GM21526 (cell line): ENCODE measurements at regions not wholly inside any gene's neighbourhood (a gene's known extent, or its start where the extent isn't known, plus 50 kb on each side); places are given as distances from the start of the nearest gene placed in this dataset.

ENCODE experiments used
- ATAC-seq: cut with Tn5 transposase; IDR thresholded peaks from one replicate; pipeline ENCODE4 v1.9.1; 2021; ENCODE audit warnings: moderate library complexity; ENCODE audit not compliant: unreplicated experiment, low FRiP score

- no peak for ATAC-seq
Measured at GRCh38 chr2:128692895-128693742, 374.5 kb upstream of the HS6ST1 start.

DNA sequence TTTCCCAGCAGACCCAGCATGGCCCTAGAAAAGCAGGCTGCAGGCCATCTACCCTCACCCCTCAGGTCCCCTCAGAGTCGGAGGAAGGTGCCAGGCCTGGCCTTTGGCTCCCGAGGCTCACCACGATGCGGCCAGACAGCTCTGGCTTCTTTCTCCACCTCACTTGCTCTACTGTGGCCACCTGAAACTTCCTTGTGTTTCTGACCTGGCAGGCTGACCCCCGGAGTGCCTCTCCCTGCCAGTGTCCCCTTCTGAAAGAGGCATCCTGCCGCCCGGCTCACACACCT, 375.0 kb upstream of the HS6ST1 start:
- no peak for ATAC-seq

GRCh38 chr2:128695646-128696220, 377.1 kb upstream of the HS6ST1 start:
- no peak for ATAC-seq

DNA sequence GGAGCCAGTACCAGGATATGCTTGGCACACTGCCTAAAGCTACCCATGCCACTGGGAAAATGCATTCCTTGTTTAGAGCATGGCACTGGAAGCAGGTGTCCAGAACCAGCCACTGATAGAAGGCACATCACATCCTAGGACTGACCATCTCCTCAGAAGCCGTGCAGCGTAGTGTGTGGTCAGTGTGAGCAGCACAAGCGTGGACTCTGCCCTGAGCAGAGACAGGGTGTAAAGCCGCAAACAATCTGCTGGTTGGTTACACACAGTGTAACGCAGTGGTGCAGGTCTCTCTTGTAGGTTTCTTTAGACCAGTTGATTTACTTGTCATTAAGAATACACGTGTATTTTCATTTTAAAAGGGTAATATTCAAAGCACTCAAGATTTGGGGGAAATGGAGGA, 377.8 kb upstream of the HS6ST1 start:
- ATAC-seq: no peak

DNA sequence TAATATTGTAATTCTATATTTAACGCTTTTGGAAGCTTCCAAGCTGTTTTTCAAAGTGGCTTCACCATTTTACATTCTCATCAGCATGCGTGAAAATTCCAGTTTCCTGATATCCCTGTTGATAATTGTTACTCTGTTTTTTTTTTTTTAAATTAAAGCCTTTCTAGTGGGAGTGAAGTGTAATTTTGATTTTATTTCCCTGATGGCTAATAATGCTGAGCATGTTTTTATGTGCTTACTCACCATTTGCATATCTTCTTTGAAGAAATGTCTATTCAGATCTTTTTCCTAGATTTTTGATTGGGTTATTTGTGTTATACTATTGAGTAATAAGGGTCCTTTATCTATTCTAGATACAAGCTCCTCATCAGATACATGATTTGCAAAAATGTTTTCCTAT, 382.8 kb upstream of the HS6ST1 start:
- no peak for ATAC-seq

GRCh38 chr2:128702616-128703015, 383.9 kb upstream of the HS6ST1 start:
- ATAC-seq: no peak

DNA sequence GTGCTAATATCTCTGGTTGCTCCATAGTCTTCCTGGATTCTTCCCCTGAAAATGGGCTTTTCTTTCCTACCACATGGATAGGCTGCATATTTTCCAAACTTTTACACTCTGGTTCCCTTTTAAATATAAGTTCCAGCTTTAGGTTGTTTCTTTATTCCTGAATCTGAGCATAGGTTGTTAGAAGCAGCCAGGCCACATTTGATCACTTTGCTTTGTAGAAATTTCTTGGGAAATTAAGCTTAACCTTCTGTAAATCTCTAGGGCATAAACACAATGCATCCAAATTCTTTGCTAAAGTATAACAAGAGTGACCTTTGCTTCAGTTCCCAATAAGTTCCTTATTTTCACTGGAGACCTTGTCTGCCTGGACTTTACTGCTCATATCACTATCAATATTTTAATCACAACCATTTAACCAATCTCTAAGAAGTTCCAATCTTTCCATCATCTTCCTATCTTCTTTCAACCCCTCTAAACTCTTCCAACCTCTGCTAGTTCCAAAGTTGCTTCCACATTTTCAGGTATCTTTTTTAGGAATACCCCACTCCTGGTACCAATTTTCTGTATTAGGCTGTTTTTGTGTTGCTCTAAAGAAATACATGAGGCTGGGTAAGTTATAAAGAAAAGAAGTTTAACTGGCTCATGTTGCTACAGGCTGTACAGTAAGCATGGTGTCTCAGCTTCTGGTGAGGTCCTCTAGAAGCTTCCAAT, 389.6 kb upstream of the HS6ST1 start:
- no peak for ATAC-seq

- no peak for ATAC-seq
Measured at GRCh38 chr2:128710242-128710641, 391.6 kb upstream of the HS6ST1 start.

DNA sequence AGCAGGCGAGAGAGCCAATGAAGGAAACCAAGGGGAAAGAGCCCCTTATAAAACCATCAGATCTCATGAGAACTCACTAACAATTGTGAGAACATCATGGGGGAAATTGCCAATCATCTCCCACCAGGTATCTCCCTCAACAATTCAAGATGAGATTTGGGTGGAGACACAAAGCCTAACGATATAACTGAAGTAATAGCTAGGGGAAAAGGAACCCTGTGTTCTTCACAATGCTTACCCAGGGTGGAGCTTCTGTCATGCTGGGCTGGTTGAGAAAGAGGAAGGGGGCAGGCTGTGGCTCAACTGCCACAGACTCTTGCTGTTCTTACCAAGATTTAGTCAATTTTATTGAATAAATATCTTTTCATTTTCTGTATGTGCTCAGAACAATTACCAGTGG, 392.1 kb upstream of the HS6ST1 start:
- ATAC-seq: no peak

GRCh38 chr2:128714285-128714684, 395.6 kb upstream of the HS6ST1 start:
- ATAC-seq: no peak

DNA sequence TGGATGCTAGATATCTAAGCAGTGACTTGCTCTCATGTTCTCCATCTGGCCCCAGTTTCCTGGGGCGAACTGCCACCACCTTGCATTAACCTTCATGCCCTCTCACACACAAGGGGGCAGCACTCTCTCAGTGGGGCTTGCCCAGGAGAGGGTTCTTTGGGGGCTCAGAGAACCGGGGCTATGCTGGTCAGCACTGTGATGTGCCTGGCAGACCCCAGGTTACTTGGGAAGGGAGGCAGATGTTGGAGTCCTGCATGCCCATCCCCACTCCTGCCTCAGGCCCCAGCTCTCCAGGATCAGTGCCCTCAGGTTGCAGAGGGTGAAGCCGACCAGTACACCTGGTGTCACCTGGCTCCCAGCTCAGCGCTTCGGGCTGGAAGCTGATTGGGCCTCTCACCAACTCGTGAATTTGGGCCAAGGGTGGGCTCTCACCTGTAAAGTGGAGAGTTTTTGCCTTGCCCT, 396.2 kb upstream of the HS6ST1 start:
- ATAC-seq: no peak

DNA sequence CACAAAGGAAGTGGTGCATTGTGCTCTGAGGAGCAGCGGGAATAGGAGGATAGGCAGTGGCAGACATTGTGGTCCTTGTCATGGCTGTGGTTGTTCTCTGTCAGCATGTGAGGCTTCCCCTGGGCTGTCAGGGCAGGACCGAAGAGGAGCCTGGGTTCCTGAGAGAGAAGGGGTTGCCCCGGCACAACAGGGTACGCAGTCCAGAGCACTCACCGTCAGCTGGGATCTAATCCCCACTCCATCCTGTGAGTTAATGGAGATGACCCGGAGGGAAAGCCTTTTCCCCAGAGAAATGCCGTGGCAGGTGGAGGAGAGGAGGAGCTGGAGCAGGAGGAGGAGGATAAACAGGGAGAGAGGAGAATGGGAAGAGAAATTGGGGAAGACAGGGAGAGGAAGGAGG, 396.7 kb upstream of the HS6ST1 start:
- ATAC-seq: no peak

DNA sequence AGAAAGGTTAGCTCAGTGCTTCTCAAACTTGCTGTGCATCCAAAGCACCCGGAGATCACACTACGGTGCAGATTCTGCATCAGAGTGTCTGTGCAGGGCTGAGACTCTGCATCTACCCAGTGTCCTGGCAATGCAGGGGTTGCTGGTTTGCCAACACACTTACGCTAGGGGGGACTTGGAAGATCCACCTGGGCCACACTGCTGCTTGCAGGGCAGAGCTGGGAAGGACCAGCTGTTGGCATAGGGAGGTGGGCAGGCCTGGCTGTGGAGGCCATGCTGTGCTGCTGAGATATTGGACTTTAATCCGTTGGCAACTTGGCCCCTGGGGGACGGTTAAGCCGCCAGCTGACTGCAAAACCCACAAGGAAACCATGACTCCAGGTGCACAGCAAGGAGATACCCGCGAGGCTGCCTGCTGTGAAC, 397.6 kb upstream of the HS6ST1 start:
- no peak for ATAC-seq

DNA sequence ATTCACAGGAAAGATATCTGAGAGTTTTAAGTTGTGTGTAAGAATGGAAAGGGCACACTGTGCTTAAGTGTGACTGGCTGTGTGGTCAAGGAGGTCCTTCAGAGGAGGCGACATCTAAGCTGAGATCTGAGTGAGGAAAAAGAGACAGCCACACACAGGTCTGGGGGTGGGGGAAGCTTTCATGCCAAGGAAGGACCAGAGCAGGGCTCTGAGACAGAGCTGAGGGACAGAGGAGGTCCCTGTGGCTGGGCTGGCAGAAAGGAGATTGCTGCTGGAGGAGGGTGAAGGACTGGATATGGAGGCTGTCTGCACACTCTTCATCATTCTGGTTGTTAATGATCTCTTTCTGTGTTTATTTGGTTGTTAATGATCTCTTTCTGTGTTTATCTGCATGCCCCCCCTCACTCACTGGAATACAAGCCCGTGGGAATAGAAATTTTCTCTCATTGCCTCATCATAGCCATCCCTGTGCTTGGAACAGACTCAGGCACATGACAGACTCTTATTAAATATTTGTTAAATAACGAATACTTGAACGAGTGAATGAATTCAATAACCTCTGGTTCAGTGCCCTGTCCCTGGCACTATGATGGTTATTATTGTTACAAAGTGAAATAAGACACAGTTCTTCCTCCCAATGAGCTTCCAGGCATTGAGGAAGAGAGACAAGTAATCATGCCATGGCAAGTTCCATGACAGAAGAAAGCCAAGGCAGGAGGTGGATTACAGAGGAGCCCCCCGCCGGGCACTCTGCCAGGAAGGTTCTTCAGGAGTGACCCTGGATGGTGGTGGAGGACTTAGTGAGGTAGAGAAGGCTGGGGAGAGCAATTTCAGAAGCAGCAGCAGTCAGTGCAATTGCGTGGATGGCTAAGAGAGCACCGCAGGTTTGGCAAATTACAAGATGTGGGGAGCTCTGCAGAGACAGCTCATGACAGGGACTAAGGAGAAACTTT, 399.4 kb upstream of the HS6ST1 start:
- ATAC-seq: no peak

DNA sequence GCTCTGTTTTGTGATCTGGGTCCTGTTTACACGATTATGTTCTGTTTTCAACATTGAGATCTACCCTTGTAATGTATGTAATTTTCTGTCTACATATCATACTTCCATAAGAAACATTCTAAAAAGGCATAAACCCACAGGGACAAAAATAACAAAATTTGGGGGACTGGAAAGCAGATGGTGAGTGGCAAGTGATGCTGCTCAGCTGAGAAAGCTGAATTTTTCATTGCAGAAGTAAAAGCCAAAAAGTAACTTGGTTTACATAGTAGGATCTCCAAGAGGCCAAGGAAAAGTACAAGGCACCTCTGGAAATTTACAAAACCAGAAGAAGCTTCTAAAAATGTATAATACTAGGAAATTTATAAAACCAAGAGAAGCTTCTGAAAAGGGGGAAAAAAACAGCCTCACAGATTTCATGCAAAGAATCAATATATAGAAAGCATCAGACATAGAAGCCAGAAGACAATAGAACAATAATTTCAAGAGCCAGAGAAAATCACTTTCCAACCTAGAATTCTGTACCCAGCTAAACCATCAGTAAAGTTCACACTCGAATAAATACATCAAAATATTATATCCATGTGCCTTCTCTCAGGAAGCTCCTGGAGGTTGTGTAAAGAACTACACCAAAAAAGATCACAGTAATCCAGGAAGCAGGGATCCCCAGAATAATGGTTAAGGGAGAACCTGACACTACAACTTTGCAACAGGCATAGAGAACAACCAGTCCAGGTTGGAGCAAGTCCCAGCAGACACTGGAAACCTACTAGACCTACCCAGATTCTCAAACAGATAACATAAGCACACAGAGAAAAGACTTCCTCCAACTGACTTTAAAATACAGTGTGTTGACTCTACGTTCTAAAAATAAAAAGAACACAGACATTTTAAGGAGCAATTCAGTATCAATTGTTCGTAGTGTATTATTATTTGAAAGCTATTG, 401.7 kb upstream of the HS6ST1 start:
- ATAC-seq: no peak

DNA sequence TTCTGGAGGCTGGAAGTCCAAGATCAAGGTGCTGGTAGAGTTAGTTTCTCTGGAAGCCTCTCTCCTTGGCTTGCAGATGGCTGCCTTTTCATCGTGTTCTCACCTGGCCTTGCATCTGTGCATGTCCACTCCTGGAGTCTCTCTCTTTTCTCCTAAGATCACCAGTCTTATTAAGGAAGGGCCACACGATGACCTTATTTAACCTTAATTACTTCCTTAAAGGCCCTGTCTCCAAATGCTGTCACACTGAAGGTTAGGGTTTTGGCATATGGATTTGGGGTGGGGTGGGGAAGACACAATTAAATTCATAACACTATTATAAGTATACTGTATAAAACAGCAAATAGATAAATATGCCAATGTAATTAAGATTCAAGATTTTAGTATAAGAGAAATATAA, 402.4 kb upstream of the HS6ST1 start:
- no peak for ATAC-seq

GRCh38 chr2:128722489-128722888, 403.8 kb upstream of the HS6ST1 start:
- no peak for ATAC-seq

GRCh38 chr2:128724547-128724946, 405.9 kb upstream of the HS6ST1 start:
- no peak for ATAC-seq

DNA sequence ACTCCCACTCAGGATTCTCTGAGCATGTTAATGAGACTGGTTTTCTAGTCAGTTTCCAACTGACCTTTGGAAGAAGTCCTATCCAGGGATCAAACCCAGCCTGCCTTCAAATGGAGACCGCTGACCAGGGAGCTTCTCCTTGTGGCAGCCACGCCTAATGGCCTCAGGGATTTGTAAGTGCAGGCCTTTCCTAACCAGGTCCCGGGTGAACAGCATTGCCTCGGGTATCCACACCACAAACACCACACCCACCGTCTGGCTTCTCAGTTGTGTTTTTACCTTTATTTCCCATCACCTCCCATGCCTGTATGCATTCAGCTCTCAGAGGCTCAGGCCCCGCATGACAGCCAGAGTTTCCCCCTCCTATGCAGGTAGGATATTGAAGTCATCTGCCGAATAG, 406.3 kb upstream of the HS6ST1 start:
- ATAC-seq: no peak

DNA sequence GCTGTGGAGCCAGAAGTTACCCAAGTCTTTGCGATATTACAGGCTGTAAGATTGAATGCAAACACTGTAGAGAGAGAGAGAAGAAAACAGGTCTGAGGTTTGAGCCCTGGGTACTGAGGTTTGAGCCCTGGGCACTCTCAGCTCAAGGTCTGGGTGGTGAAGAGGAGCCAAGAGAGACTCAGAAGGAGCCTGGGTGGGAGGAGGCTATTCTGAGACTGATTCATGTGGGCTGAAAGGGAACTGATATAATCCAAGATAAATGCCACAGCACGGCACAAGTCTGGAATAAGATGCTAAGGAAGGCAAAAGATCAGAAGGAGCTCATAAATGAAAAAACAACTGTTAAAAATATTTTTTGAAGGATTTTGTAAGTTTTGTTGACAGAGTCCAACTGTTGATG, 407.6 kb upstream of the HS6ST1 start:
- ATAC-seq: no peak
